GM21825 (cell line): ENCODE measurements at regions not wholly inside any gene's neighbourhood (a gene's known extent, or its start where the extent isn't known, plus 50 kb on each side); places are given as distances from the start of the nearest gene placed in this dataset.

Experiments
- ATAC-seq: cut with Tn5 transposase; IDR thresholded peaks from one replicate; pipeline ENCODE4 v1.9.1; 2021; ENCODE audit warnings: mild to moderate bottlenecking, moderate library complexity; ENCODE audit not compliant: unreplicated experiment

DNA sequence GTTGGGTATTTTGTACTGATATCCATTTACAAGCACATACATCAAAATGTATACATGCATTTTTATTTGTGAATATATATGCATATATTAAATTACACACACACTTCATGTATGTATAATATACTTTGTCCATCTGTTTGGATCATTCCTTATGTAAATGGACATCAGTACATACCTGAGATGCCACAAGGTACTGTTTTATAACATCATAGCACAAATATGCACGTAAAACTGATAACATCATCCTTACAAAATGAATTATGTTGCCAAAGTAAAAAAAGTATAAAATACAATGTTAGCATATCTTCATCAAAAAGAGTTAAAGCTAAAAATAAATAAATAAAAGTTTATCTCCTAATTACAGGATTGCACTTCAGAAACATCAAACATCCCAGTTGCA, 634.8 kb upstream of the UBE2E2 start:
- ATAC-seq: no peak

DNA sequence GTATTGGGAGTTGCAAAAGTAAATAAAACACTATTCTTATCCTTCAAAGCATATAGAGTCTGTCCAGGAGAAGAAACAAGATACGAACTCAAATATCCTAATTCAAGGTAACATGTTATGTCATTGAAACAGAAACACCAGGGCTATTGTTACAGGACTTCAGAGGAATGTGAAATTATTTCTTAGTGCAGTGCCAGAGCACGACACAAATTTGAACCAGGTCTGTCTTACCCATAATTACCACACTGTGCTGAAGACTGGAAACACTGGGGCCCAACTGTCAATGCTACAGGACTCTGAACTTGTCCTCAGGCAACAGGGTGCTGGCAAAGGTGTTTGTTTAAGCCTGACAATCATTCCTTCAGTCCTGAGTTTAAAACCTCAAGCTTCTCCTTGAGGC, 633.6 kb upstream of the UBE2E2 start:
- ATAC-seq: no peak

DNA sequence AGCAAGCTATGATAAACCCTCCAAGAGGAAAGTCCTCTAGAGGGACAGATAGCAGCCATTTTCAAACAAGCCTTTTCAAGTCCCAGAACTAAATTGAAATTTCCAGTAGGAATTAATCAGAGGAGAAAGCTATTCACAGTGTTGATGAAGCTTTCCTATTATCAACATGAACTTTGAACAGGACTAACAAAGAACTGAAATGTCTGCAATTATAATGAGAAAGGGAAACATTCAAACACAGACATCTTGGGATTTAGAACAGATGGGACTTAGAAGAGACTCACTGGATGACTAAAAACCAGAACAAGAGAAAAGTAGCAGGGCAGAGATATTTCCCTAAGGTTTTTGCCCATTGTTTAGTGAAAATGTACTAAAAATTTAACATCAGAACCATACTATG, 622.1 kb upstream of the UBE2E2 start:
- ATAC-seq: no peak

DNA sequence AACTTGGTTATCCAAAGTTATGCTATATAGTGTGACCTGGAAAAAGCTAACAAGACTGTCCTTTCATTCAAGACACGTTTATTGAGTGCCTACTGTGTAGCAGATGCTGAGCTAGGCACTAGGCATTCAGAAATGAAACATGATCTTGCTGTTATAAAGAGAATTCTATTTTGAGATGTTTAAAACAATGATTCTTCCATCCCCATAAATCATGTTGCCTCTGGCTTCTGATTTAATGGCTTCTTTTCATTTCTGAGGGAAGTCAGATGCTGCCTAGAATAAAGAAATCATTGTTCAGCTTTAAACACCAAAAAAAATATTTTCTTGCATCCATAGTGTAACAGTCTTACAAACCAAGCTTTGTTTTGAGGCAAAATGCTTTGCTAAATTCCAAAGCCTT, 620.9 kb upstream of the UBE2E2 start:
- no peak for ATAC-seq

DNA sequence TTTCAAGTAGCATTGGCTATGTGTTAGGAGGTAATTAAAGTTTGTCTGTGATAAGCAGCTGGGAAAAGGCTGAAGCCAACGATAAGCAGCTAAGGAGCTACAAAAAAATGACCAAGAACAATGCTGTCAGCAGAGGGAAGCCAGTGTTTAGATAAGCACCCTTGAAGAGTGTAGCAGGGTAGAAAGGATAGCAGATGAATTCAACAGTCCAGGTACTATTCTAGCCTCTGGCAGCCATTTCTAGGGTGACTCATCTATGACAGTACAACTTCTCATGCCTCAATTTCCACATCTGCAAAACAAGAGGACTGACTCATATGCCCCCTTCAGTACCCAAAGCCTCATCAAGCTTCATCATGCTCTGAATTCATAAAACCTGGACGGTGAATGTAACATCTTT, 617.6 kb upstream of the UBE2E2 start:
- ATAC-seq: no peak

DNA sequence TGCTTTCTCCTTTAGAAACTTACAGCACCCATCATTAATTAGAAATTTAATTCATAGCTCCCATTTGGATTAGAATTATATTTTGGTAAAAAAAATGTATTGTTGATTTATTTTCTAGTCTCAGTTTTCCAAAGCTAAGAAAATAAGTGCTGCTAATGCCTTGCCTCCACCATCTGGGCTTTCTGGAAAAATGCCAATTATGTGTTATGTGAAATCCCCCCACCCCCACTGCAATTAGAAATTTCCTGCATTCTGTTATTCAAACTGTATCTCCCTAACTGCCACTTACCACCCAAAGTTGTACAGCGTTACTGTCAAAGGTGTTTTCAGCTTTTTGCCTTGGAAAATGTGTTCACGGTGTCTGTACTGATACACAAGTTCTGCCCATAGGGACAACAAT, 617.2 kb upstream of the UBE2E2 start:
- no peak for ATAC-seq

DNA sequence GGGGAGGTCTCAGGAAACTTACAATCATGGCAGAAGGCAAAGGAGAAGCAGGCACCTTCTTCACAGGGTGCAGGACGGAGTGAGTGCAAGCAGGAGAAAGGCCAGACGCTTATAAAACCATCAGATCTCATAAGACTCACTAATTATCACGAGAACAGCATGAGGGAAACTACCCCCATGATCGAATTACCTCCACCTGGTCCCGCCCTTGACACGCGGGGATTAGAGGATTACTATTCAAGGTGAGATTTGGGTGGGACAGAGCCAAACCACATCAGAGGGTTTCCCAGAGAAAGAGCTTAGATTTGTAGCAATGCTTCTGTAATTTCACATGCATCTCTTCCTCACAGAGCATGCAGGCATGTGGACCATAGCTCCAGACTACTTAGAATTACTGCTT, 615.7 kb upstream of the UBE2E2 start:
- ATAC-seq: no peak

DNA sequence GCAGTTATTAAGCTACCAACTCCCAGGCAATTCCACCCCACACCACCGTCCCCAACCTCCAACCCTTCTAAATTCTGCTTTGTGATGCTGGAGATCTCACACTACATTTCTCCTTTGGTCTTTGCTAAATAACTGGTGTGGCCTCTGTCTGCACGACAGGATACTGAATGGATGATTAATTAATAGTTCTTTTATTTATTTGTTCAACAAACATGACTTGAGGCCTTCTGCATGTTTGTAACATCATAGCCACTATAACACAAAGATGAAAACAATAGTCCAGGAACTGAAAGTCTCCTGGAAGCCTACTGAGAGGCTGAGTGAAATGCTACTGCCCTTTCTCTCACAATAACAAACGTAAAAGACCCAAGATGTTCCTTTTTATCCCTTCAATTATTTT, 609.5 kb upstream of the UBE2E2 start:
- no peak for ATAC-seq

DNA sequence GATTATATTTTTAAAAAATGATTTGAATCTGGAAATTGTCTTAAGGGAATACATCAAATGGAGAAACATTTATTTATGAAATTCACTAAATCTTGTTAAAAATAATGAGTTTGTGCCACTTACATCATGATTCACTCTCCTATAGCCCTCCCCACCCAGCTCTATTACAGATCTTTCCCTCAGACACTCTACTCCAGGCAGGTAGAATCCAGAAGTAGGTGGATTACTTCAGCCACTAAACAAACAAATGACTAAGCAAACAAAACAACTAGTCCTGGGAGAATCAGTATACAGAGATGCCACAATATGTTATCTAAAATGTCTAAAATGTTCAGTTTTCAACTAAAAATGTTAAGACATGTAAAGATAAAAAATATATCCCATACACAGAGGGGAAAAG, 608.1 kb upstream of the UBE2E2 start:
- ATAC-seq: no peak

DNA sequence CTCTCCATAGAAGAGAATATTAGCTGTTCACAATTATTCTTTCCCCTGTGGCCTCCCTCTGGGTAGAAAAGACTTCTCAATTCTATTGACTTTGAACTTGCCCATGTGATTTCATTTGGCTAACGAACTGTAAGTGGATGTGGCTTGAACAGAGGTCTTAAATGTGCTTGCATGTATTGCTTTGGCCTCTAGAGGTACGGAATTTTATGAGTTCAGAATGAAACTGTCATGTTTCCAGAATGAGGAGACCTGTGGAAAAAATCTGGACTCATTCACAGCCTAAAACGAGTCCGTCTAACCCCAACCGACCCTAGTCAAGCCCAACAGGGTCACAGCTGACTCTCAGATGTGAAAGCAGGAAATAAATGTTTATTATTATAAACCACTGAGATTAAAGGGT, 596.7 kb upstream of the UBE2E2 start:
- ATAC-seq: no peak

DNA sequence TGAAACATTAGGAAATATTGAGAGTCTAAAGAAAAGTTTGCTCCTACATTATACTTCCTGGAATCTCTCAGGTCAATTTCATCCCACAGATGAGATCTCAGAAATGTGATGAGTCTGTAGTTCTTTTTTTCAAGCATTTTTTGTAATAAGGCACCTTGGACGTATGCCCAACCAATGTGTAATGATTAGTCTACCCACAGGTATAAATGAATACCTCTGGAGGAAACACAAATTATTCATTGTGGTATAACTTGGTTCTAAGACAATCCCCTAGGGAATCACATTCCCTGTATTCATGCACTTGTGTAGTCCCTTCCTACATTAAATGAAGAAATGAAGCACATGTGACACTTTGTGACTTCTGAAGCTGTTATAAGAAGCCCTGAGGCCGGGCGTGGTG, 596.2 kb upstream of the UBE2E2 start:
- no peak for ATAC-seq

DNA sequence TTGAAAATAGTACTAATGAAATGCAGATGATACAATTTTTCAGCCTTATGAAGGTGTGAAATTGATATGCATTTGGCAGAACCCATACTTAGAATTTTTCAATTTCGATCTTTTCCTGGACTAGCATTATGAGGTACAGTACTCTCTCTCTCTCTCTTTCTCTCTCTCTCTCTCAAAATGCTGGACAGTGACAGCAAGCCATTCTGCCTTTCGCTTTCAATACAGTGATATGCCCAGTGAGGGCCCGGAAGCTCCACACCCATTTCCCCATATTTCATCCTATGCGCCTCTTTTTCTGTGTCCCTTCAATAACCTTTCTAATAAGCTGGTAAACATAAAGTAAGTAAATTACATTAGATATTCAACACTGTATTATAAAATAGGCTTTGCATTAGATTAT, 595.0 kb upstream of the UBE2E2 start:
- ATAC-seq: no peak

DNA sequence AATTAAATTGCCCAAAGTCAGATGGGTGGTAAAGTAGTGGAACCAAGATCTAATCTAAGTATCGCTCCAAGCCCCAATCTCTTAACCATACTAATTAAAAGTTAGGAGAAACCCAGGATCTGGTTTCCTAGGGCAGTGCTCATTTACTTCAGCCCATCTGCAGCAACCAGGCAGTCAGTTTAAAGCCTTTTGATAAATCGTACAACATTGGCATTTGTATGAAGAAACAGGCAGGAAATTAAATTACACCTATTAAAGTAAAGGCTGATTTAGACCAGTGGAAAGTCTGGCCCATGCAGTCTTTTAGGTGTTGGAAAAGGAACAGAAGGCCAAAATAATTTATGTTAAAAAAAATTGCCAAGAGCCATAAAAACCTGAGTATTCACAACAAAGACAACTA, 594.4 kb upstream of the UBE2E2 start:
- ATAC-seq: no peak

DNA sequence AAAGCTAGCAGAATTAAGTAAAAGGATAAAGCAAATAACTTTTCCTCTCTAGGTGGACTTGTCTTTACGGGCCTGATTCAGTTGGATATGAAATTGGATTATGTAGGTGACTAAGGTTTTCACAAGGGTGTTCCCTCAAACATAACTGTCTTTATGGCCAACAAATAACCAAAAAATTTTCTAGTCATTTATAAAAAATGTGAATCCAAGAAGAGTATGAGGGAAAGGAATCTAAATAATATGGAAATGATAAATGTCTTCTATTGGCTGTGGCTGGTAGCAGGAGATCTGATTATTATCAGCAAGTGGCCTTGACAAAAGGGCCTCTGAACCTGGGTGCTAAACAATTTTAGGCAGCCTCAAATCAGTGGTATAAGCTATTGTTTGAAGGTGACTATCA, 594.0 kb upstream of the UBE2E2 start:
- ATAC-seq: no peak

DNA sequence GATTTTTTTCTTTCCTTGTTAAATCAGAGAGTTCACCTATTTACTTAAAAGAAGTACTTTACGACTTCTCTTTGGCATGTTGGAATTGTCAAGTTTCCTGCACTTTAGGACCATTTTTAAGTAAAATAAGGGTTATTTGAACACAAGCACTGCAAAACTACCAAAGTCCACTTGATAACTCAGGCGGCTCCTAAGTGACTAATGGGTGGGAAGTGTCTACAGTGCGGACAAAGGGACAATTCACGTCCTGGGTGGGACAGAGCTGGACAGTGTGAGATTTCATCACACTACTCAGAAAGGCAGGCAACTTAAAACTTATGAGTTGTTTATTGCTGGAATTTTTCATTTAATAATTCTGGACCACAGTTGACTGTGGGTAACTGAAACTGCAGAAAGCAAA, 590.2 kb upstream of the UBE2E2 start:
- no peak for ATAC-seq

DNA sequence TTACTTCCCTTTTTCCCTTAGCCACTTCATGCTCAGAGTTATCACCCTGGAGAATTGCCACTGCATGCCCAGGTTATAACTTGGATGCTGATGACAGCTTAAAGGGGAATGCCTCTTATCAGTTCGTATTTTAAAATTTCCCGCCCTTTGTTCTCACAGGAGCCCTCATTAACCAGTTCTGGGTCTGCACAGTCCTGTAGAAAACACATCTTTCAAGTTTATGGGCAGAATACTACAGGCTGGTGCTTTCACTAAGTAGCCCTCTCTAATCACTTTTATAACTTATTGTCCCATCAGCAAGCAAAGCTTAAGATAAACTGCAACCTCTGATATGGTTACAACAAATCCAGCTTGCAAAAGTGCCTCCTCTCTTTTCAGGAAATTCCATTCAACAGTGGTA, 587.3 kb upstream of the UBE2E2 start:
- ATAC-seq: no peak

DNA sequence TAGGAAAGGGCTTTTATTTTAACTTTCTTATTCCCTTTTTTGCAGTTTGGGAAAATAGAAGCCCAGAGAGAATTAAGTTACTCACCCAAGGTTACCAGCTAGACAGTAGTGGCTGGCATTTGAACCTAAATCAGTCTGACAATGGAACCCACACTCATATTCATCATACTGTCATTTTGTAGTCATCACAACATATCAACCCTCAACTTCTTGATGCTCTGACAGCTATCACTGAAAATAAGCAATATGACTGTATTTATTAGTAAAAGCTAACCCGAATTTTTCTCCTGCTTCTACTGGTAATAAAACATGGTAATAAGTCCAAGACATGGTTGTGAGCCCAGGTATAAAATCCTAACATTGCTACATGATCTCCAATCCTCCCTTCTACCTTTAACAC, 585.8 kb upstream of the UBE2E2 start:
- ATAC-seq: no peak

DNA sequence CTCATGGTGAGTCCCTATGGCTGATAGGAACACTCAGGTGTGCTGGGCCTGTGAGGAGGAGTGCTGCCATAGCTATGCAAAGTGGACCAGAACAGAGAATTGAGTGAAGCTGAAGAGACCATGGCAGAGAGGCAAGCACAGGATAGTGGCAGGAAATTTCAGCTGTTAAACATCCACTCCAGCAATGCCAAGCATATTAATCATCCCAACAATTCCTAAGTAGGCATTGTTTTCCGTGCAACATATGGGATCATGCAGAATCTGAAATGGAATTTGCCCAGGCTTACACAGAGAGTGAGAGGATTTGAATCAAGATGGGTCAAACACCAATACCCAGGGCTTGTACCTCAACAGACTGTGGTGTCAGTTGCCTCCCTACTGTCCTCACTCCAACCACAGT, 582.6 kb upstream of the UBE2E2 start:
- ATAC-seq: no peak

DNA sequence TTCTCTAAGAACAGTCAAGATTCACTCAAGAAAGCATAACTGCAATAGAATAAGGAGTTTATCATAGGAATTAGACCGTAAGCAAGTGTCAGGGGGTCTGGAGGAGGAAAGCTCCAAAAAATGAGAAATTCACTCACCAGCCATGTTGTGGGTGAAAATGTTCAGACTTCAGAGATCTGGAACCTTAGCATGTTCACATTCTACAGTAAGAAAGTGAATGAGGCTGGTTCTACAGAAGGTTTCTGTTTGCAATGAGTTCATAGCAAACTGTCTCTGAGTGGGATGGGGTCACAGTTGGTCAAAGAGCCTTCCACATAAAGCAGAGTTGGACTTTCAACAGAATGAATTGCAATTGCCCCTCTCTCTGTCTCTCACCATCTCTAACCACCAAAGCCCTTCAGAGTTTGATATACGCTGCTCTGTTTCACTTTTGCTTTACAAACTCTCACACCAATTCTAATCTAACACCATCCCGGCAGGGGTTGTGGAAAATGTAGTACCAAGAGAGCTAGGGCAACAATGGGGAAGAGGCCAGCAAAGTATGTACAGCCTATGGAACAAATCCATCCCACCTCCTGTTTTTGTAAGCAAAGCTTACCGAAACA, 581.8 kb upstream of the UBE2E2 start:
- ATAC-seq: no peak

DNA sequence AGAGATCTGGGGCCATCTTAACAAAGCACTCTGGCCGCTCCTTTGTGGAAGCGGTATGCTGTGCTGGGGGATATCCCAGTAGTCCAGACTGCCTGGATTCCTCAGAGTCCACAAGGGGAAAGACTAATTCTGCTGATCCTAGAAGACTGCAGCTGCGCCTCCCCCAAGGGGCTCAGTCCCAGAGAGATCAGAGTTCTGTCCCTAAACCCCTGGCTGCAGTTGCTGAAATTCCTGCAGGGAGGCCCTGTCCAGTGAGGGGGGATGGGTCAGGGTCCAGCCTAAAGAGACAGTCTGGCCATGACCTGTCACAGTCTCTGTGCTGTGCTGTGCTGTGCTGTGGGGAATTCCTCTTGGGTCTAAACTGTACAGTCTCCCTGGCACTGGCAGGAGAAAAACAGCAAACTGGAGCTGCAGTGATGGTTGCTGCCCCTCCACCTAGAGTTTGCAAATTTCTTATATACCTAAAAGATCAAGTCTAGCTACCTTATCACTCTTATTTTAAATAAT, 575.1 kb upstream of the UBE2E2 start:
- ATAC-seq: no peak

DNA sequence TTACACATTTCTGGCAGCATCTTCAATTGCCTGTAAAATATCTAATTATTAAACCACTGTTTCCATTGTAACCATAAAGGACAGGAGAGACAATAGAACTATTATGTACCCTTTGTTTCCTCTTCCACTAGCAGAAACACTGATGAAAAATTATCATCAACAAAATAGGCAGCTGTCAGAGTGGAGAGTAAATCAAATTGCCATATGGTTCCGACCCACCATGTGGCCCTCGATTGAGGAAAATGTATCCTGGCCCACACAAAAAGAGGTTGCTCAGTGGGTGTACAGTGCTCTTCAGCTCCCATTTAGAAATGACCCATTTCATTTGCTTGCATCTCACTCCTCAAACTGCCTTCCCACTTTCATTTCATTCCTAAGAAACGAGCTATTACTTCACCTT, 570.6 kb upstream of the UBE2E2 start:
- ATAC-seq: no peak

DNA sequence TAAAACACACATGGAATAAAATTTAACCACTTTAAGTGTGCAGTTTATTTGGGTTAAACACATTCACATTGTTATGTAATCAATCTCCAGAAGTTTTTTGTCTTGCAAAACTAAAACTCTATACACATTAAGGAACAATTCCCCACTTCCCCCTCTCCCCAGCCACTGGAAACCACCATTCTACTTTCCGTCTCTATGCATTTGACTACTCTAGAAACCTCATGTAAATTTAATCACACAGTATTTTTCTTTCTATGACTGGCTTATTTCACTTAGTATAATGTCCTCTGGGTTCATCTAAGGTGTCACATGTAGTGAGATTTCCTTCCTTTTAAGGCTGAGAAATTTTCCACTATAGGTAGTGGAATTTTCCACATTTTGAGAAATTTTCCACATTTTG, 568.7 kb upstream of the UBE2E2 start:
- no peak for ATAC-seq

DNA sequence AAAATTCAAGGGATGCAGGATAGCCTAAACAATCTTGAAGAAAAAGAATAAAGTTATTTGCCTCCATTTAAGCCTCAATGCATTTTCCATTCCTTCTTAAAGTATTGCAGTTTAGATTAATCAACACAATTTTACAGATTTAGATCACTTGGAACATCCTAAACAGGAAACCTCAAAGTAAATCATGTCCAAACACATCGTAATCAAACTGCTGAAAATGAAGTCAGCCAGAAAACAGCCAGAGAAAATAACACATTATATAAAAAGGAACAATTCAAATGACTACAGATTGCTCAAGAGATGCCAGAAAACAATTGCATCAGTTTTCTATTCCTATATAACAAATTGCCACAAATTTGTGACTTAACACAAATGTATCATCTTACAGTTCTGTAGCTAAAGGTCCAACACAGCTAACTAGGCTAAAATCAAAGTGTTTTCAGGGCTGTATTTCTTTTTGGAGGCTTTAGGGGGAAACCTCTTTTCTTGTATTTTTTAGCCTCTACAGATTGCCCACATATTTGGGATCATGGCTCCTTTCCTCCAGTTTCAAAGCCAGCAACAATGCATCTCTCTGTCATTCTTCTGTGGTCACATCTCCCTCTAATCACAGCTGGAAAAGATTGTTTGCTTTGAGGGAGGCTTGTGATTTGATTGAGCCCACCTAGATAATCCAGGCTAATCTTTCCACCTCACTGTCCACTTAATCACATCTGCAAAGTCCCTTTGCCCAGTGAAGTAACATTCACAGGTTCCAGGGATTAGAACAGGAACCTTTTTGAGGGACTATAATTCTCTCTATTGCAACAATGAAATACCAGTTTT, 543.3 kb upstream of the UBE2E2 start:
- no peak for ATAC-seq
